Heart left ventricle (tissue), 13 donors: ENCODE measurements at regions not wholly inside any gene's neighbourhood (a gene's known extent, or its start where the extent isn't known, plus 50 kb on each side); places are given as distances from the start of the nearest gene placed in this dataset.
"Not testable (repeated sequence)": the region's sequence is repeated elsewhere in the genome, so short reads cannot be mapped to it uniquely, and the experiment has no call there.

Experiments
- POLR2A ChIP-seq, 2 donors: fragments of 450-650 bp; IDR thresholded peaks; one replicate each; pipeline ENCODE4 v1.6.1; 2017; ENCODE audit warnings: antibody characterized with exemption in 2 of 2, mild to moderate bottlenecking in 2 of 2, moderate library complexity in 2 of 2
- TF ChIP-seq, protein P1 (sequence below), 12 donors: fragments of 200-600 bp; sonication (generic) in 4 of 12; IDR thresholded peaks; one replicate each; pipeline versions ENCODE4 v1.5.0 to v1.8.0; 2018 to 2022; ENCODE audit warnings: antibody characterized with exemption in 12 of 12, mild to moderate bottlenecking in 5 of 12
- donor health status: ischemic (EF 13 %, LVEDD 7.1; RV severe dilation, severe dysfunction).
- donor health status: DM: no; HTN: yes; CAD: no.
- donor health status: DM: no; HTN: no; CAD: no.
- donor health status: ischemic (EF 25% LVEDD 6.9; RV normal size, moderate dysfunction).
- donor health status: ischemic (EF 25% LVEDD 5.7; RV mildly dilated, moderate dysfunction).
- donor health status: ischemic (EF 35%, LVEDD 5.7; RV mildly dilated, moderate dysfunction).
- donor health status: nonischemic (EF 11% LVEDD 7.7; RV severe dilation, severe dysfunction).
- donor health status: DM: yes; HTN: yes; CAD: no.
- donor health status: PGD.
- donor health status: ischemic (EF 29% LVEDD 5.4; RV normal size, mild dysfunction).
- donor health status: nonischemic (EF 23%, LVEDD 6.1; RV moderate dilation, normal function).

DNA sequence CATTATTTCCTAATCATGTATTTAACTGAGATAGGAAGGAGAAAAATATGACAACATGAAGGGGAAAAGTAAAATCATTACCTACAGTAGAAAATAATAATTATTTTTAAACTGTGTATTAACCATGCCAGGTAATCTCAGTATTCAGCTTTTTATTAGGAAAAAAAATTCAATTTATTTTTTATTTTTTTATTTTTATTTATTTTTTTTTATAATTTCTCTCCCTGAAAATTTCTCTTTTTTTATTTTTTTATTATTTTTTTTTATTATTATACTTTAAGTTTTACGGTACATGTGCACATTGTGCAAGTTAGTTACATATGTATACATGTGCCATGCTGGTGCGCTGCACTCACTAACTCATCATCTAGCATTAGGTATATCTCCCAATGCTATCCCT is 271.3 kb upstream of the LRRTM4 start:
- TF ChIP-seq, protein P1, sequence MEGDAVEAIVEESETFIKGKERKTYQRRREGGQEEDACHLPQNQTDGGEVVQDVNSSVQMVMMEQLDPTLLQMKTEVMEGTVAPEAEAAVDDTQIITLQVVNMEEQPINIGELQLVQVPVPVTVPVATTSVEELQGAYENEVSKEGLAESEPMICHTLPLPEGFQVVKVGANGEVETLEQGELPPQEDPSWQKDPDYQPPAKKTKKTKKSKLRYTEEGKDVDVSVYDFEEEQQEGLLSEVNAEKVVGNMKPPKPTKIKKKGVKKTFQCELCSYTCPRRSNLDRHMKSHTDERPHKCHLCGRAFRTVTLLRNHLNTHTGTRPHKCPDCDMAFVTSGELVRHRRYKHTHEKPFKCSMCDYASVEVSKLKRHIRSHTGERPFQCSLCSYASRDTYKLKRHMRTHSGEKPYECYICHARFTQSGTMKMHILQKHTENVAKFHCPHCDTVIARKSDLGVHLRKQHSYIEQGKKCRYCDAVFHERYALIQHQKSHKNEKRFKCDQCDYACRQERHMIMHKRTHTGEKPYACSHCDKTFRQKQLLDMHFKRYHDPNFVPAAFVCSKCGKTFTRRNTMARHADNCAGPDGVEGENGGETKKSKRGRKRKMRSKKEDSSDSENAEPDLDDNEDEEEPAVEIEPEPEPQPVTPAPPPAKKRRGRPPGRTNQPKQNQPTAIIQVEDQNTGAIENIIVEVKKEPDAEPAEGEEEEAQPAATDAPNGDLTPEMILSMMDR (IDR thresholded peaks at IDR 0.05), result not testable (repeated sequence)
- TF ChIP-seq POLR2A (IDR thresholded peaks at IDR 0.05), result not testable (repeated sequence)
